Effector memory CD8-positive, alpha-beta T cell (primary cell): ENCODE measurements at regions not wholly inside any gene's neighbourhood (a gene's known extent, or its start where the extent isn't known, plus 50 kb on each side); places are given as distances from the start of the nearest gene placed in this dataset.
"Not testable (repeated sequence)": the region's sequence is repeated elsewhere in the genome, so short reads cannot be mapped to it uniquely, and the experiment has no call there.

Experiments
- ATAC-seq: fragments of 150-1000 bp; cut with Tn5 transposase; replicated peaks from 2 replicates; pipeline ENCODE4 v1.10.0; 2021; ENCODE audit warnings: mild to moderate bottlenecking, moderate library complexity
- DNase-seq, 3 experiments: peaks; one replicate each; pipeline ENCODE4 v3.0.0; 2021
- H3K27ac Mint-ChIP-seq, 2 donors: one replicate each; pipeline ENCODE4 v1.8.0; 2022; ENCODE audit warnings: mild to moderate bottlenecking in 2 of 2, mixed read lengths in 2 of 2, moderate library complexity in 2 of 2
- H3K27me3 Mint-ChIP-seq, 2 donors: one replicate each; pipeline ENCODE4 v1.8.0; 2022; ENCODE audit warnings: mixed read lengths in 2 of 2
- H3K36me3 Mint-ChIP-seq: one replicate; pipeline ENCODE4 v1.8.0; 2022; ENCODE audit warnings: mild to moderate bottlenecking, moderate library complexity, mixed read lengths; ENCODE audit not compliant: insufficient read depth
- H3K4me1 Mint-ChIP-seq, 2 donors: one replicate each; pipeline ENCODE4 v1.8.0; 2022; ENCODE audit warnings: low read depth in 2 of 2, mixed read lengths in 2 of 2
- H3K4me3 Mint-ChIP-seq, 2 donors: one replicate each; pipeline ENCODE4 v1.8.0; 2022; ENCODE audit warnings: mild to moderate bottlenecking in 2 of 2, mixed read lengths in 2 of 2, moderate library complexity in 2 of 2
- H3K9me3 Mint-ChIP-seq, 2 donors: one replicate each; pipeline ENCODE4 v1.8.0; 2022; ENCODE audit warnings: mixed read lengths in 2 of 2

- Mint-ChIP-seq H3K4me1 (no peaks in the 10 kb centered on the region), H3K36me3 (no peaks in the 10 kb centered on the region), H3K27me3 (no peaks in the 10 kb centered on the region), H3K4me3 (no peak overlapping the region), H3K9me3 (no peaks in the 10 kb centered on the region), H3K27ac (no peak overlapping the region)
- ATAC-seq (no peak), DNase-seq (no peak)
Measured at GRCh38 chr4:174394915-174395314, 111.2 kb downstream of the CEP44 start.

GRCh38 chr4:174389439-174389838 lies 105.7 kb downstream of the CEP44 start:
- Mint-ChIP-seq H3K27ac (no peak overlapping the region), H3K4me3 (no peak overlapping the region), H3K9me3 (no peaks in the 10 kb centered on the region), H3K4me1 (no peaks in the 10 kb centered on the region), H3K36me3 (no peaks in the 10 kb centered on the region), H3K27me3 (peaks cover 0 to 5% of the 10 kb centered on the region in 2 donors)
- DNase-seq = no peak
- ATAC-seq = no peak

GRCh38 chr4:174388461-174389145 lies 104.9 kb downstream of the CEP44 start:
- no peak for DNase-seq
- no peak overlapping the region for H3K4me3 Mint-ChIP-seq
- H3K36me3 Mint-ChIP-seq = no peaks in the 10 kb centered on the region
- no peak for ATAC-seq
- peaks cover 0 to 5% of the 10 kb centered on the region in 2 donors for H3K27me3 Mint-ChIP-seq
- no peak overlapping the region for H3K27ac Mint-ChIP-seq
- H3K4me1 Mint-ChIP-seq = no peaks in the 10 kb centered on the region
- no peaks in the 10 kb centered on the region for H3K9me3 Mint-ChIP-seq

GRCh38 chr4:174387721-174388120 lies 104.0 kb downstream of the CEP44 start:
- H3K4me1 Mint-ChIP-seq = no peaks in the 10 kb centered on the region
- H3K27ac Mint-ChIP-seq = no peak overlapping the region

GRCh38 chr4:174387143-174387542 lies 103.4 kb downstream of the CEP44 start:
- no peak overlapping the region for H3K4me3 Mint-ChIP-seq
- no peak overlapping the region for H3K27ac Mint-ChIP-seq
- DNase-seq = no peak
- H3K27me3 Mint-ChIP-seq = peaks cover 0 to 5% of the 10 kb centered on the region in 2 donors
- no peaks in the 10 kb centered on the region for H3K4me1 Mint-ChIP-seq
- H3K9me3 Mint-ChIP-seq = no peaks in the 10 kb centered on the region
- ATAC-seq = no peak
- H3K36me3 Mint-ChIP-seq = no peaks in the 10 kb centered on the region

More at GRCh38 chr4:174387721-174388120, 104.0 kb downstream of the CEP44 start:
- DNase-seq = no peak
- no peaks in the 10 kb centered on the region for H3K36me3 Mint-ChIP-seq
- peaks cover 0 to 5% of the 10 kb centered on the region in 2 donors for H3K27me3 Mint-ChIP-seq
- H3K9me3 Mint-ChIP-seq = no peaks in the 10 kb centered on the region
- ATAC-seq = no peak
- H3K4me3 Mint-ChIP-seq = no peak overlapping the region

- no peak for DNase-seq
- H3K9me3 Mint-ChIP-seq = no peaks in the 10 kb centered on the region
- no peaks in the 10 kb centered on the region for H3K36me3 Mint-ChIP-seq
- H3K27ac Mint-ChIP-seq = no peak overlapping the region
- H3K4me1 Mint-ChIP-seq = no peaks in the 10 kb centered on the region
- H3K27me3 Mint-ChIP-seq = peaks cover 0 to 7% of the 10 kb centered on the region in 2 donors
- ATAC-seq = no peak
- H3K4me3 Mint-ChIP-seq = no peak overlapping the region
Measured at GRCh38 chr4:174383783-174384182, 100.1 kb downstream of the CEP44 start.

GRCh38 chr4:174382938-174383605 lies 99.4 kb downstream of the CEP44 start:
- not testable (repeated sequence) for H3K4me1 Mint-ChIP-seq, DNase-seq, H3K27me3 Mint-ChIP-seq, H3K36me3 Mint-ChIP-seq, H3K27ac Mint-ChIP-seq, H3K9me3 Mint-ChIP-seq, H3K4me3 Mint-ChIP-seq, ATAC-seq
